Nucleus accumbens (tissue), 56 donors: ENCODE measurements at regions not wholly inside any gene's neighbourhood (a gene's known extent, or its start where the extent isn't known, plus 50 kb on each side); places are given as distances from the start of the nearest gene placed in this dataset.
A peak's percentile ranks its signal among the peaks of the same experiment; 100 is the strongest.

Experiments
- DNase-seq, 56 donors: peaks; one replicate each; lab custom pipeline; 2025; lab: John Stamatoyannopoulos, UW

DNA sequence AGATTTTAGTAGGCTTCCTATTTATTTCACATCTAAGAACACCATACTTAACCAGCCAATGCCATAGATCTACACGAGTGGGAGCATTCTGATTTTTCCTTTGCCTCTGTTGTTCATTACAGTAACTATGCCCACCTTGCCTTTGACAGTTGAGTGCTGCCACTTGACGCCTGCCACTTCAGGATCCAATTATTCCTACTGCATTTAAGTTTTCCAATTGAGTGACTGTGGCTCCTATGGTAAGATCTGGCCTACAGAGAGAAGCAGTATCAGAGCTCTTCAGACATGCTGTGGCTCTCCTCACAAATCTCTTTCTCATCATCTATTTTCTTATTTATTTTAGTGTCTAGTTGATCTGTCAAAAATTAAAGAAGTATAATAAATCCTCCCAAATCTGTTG lies 403.0 kb upstream of the SPTLC3 start:
- DNase-seq, result no peak

DNA sequence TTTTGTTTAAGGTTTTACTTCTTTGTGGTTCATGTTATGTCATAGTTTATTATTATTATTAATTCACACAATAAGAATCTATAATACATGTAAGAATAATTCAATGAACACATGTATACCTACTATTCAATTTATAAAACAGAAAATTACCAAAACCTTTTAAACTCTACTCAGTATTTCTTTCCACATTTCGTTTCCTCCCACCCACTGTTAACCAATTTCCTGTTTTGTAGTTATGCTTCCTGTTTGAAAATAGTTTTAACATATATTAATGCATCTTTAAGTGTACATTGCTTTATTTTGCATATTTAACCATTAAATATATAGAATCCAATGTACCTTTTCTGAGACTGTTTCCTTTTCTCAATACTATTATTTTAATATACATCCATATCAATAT lies 397.9 kb upstream of the SPTLC3 start:
- no peak for DNase-seq

DNA sequence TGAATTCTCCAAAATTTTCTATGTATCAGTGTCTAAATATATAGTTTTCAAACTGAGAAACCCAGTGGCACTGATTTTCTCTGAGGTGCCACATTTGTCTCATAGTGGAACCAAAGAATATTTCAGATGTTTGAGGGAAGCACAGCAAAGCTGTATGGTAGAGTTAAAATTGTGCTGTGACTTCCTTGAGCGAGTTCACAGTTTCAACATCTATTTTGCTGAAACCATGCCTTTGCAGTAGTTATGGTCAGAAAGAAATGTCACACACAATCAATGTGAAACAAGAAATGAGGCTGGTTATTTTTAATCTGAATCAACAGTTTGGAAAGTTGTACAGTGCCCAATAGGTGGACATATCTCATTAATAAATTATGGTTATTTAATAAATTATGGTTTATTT lies 394.0 kb upstream of the SPTLC3 start:
- DNase-seq, result no peak

DNA sequence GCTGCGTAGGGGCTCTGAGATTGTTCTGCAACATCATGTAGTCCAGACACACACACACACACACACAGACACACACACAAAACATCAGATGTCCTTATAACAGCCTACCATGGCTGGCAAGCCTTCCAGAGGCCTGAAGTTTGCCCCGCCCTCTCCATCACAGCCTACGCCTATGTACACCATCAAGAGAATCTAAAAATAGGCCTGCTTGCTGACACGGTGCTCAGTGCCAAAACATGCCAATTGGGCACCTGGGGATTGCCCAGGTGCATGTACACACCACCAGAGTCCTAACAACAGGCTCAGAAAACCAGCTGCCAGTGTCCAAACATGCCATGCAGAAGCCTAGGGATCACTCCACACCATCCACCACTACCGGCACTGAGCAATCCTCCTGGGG lies 391.7 kb upstream of the SPTLC3 start:
- no peak for DNase-seq

DNA sequence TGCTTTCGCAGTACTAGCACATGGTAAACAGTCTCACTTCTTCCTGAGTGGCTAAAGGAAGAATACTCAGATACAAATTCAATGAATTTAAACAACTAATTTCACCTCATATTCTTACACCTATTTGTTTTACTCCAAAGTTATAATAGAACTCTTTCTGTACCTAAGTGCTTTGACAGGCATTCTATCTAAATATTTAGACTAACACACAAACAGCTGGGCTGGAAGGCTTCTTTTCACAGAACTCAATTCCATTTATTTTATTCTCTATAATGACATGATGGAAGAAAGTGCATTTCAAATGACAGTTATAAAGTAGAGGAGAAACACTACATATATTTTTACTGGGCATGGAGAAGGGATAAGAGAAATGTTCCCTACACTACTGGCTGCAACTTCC lies 384.9 kb upstream of the SPTLC3 start:
- DNase-seq, result no peak

DNA sequence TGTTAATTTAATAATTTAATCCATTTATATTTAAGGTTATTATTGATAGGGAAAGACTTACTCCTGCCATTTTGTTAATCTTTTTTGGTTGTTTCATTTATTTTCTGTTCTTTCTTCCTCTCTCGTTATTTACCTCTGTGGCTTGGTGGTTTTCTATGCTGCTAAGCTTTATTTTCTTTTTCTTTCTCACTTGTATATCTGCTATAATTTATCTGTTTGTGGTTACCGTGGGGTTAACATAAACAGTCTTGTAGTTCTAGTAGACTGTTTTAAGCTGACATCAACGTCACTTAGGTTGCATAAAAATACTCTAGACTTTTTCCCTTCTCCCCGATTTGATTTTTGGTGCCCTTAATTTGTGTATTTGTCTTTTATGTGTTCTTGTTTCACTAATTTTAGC lies 381.3 kb upstream of the SPTLC3 start:
- no peak for DNase-seq

DNA sequence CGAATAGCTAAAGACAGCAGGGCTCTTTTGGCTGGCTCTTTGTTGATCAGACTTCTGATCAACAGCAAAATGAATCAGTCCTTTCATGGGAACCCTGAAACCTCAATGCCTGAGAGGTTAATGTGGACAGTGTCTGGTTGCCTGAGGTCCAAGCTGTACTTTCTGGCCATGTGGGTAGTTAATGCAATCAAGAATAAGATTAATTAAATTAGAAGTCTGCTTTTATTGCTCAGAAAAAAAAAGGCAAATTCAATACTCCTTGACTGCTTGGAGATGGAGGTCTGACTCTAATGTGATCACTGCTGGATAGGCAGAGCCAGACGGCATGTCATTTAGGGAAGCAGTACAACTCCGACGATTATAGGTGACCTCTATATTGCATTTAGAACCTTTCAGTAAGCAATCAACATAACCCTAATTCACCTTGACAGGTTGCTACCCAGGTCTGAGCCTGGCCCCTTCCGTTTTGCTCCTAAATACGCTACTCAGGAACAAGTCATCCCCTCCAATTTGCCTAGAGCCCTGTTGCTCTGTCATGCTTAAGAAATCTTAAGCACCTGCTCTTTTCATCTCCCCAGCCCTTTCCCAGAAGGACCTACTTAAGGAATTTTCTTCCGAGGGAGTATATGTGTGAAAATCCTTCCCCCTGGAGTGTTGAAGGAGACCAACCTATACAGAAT lies 370.0 kb upstream of the SPTLC3 start:
- DNase-seq, result no peak

DNA sequence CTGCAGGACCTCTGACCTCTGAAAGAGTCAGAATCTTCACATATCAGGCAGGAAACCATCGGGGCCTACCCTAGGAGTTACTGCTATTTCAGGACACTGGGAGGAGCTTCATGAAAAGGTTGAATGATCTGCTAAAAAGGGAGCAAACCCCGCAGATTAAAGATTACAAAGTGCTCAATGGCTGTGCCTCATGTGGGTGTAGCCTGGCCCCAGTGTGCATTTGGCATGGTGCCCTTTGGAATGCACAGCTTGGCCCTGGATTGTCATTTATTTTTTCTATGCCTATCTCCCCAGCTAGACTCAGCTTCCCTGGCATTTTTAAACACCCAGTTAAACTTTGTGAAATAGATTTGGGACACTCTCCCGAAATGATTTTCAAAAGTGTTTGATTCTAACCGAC lies 368.5 kb upstream of the SPTLC3 start:
- no peak for DNase-seq

DNA sequence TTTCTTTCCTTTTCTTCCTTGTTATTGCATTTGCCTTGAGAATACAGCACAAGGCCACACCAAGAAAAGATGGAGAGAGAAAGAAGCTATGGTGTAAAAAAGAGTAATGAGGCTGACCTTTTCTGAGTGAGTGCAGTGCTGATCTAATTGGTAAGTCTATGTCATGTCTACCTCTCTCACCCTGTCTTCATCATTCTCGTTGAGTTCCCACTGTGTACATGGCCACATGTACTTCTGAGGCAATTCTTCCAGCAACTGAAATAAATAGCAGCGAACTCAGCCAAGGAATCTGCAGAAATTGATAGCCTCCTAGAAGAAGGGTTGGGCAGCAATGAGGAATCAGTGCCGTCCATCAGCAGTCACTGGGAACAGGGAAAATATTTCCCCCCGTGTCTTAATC lies 367.2 kb upstream of the SPTLC3 start:
- DNase-seq, result no peak

DNA sequence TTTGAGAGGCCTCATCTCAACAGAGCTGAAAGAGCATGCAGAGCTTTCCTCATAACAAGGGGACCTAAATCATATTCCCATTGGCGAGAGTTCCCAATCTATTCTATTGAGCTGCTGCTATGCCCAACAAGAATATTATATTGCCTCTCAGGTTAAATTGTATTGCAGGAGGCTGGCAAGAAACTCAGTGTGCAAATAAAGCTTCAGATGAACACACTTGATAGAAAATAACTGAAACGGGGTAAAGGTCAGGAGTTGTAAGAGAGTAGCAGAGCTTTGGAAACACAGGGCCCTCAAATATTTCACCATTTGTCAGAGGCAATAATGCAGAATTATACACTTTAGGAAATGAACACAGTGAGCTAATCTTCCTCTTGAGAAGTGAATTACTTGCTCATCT lies 364.3 kb upstream of the SPTLC3 start:
- DNase-seq, result no peak

DNA sequence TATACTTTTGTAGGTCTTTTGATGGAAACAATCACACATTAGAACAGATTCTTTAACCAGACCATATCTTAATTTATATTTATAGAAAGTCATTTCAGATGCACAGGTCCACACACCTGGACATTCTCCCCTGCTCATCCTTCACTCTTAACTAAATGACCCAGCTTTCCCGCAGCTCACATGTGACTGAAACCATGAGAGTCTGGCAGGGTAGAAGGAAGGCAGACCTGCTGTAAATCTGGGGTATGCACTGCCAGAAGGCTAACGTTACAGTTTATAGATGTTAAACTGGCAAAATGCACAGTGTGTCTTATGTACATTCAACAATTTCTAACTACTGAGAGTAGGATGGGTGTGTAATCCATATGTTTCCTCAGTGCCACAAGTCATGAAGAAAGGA lies 359.5 kb upstream of the SPTLC3 start:
- no peak for DNase-seq

DNA sequence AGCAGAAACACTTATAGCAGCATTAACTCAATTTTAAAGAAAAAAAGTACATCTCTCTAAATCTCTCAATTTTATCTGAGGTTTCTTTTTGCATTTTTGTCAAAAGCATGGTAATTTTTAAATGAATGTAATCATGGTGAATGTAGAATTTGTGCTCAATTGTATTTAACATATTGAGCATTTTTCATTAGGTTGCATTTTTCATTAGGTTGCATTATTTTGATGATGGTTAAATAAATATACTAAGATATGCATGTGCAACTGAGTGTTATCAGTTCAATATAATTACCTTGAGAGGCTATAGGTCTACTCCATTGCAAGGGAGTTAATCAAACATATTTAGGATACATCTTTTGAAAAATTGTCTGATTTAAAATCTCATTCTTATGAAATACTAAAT lies 355.1 kb upstream of the SPTLC3 start:
- DNase-seq, result no peak

DNA sequence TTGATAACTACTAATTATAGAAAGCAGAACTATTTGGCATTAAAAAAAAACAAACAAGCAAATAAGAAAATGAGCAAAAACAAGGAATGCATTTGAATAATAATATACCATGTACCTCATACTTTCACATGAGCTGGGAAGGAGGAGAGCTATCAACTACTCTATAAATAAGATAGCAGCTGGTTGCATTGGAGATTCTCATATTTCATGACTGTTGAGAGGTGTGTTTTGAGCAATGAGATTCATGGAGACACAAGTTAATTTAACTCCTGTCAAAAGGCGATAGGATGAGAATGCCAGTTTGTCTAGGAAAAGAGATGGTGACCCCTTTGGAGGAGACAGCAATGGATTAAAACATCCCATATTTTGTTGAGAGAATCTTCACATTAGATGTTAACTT lies 348.8 kb upstream of the SPTLC3 start:
- no peak for DNase-seq

DNA sequence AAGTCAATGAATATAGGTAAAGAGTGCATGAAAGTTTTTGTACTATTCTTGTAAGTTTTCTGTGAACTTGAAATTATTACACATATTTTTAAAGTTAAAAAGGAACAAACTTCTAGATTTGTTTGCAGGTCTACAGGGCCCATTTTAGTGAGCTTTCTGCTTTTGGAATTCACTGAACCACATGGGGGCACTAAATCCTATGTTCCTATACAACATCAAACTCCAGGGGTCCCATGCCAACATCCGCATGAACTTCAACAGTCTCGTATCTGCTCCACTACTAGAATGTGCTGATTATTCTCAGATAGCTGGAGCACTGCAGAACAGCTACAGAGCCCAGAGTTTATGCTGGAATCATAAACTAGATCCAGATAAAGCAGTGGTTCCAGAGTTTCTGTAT lies 347.9 kb upstream of the SPTLC3 start:
- DNase-seq, result no peak

DNA sequence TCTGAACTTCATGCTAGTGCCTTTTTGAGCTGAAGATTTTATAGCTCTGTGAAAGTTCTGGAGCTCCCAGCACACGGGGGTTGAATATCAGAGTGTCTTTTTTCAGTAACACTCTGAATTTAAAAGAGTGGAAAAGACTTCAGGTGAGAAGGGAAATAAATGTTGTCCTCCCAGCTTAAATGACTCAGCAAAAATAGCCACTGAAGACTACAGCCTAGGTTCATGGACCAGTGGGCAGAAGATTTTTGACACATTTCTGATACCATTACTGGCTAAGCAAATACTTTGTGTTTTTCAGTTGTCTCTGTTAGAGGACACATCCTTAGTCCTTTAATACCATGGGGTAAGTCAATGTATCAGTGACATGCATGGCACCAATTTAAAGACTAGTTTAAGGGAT lies 338.5 kb upstream of the SPTLC3 start:
- DNase-seq, result no peak

DNA sequence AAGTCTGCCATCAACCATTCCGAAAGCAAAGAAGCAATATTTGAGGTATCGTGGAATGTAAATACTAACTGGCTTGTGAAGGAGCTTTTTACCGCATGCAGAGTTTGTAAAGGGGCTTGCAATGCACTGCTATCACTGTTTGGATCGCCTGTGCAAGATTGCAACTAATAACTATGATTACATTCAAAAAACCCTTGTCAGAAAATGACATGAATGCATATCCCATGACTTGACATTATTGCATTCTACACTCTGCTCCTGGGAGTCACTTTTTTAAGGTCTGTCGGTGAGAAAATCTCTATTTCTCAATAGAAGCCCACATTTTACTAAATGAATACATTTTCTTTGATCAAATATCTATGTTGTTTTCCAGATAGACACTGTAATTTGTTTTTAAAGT lies 335.4 kb upstream of the SPTLC3 start:
- DNase-seq, result no peak

DNA sequence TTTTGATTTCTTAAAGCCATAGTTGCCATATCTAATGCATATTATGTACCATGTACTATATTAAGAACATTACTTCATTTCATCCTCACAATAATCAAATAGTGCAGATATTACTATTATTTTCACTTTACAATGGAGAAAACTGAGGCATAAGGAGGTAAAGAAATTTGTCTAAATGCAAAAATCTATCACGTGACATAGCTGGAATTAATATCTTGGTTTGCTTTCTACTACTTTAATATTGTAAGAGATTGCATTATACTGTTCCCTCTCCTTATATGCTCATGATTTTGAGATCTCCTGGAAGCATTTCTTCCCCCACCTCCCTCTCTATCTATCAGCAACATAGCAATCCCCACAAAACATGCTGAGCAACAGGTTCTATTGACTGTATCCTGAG lies 330.8 kb upstream of the SPTLC3 start:
- DNase-seq, result no peak

DNA sequence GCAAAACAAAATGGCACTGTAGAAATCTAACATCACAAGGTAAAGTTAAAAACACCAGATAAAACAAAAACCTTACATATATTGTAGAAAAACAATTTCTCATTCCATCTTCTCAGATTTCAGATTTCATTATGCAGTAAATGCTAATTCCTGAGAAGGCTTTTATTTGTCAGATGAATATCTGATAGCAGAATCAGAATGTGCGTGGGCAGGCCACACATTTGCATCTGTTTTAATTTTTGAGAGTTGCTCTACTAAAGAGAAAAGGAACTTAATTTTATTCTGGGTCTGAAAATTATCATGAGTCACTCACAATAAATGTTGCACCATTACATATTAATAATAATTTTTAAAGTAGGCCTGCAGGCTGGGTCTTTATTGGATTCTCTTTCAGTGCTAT lies 329.3 kb upstream of the SPTLC3 start:
- DNase-seq, result peak in 20 of 56 donors; percentile 0 to 74 (median 18)

DNA sequence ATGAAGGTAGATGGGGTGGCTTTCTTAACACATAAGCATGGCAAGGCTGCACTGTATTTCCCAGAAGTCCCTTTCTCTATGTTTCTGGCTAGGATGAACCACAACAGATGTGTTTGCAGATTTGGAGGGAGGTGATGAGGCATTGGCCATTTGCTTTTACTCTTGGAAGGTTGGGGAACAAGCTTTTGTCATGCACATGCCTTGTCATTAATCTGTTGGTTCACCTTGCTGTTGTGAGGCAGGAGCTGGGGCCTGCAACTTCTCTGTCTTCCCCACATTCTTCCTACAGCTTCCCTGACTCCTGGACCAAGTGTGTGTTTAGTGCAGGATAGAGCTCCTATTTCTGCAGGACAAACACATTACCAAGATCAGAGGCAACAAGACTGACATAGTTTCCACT lies 326.2 kb upstream of the SPTLC3 start:
- DNase-seq, result no peak

DNA sequence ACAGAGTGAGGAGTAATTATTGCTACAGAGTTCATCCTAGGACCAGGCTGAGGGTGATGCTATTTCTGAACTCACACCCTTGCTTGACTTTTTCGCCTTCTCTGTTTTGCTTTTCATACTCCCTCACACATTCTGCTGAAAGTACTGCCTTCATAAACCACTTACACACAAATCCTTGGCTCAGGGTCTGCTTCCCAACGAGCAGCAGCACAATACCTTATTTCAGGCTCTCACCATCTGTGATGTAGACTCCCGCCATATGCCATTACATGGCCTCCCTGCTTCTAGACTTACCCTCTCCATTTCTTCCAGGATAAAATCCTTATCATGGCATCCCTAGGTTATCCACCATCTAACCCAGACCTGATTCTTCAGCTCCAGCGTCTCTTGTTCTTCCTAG lies 321.3 kb upstream of the SPTLC3 start:
- no peak for DNase-seq

DNA sequence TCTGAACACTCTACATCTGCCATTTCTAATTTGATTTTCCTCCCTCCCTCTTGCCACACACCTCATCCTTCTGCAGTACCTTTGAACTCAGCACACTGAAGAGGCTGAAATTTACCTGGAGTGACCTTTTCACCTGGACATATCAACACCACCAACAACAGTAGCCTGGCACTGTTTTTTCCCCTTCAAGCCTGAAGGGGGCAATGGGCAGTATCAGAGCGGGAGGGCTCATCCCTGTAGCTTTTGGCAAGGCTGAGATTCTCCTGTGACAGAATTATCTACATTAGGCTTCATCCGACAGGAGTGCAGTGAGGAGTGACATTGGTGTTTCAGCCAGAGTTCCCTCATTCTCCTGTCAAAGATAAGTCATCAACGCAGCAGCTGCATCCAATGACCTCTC lies 312.8 kb upstream of the SPTLC3 start:
- DNase-seq, result no peak

DNA sequence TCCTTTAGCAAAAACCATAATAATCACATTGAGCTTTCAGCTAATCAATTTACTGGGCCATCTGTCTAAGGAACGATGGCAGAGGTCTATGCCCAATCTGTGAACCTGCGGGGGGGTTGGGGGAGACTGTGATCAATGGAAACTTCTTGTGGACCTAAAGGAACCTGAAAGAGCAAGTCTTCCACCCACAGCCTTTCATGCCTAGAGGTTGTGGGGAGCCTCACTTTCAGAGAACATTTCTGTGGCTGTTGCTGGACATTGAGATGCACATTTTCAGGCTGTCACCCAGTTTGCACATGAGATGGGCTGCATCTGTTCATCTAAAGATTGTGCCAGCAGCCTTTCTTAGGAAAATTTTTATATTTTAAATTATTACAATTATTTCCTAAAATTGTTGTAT lies 310.0 kb upstream of the SPTLC3 start:
- no peak for DNase-seq
